IPS-NIHi11 (cell line): ENCODE measurements at regions not wholly inside any gene's neighbourhood (a gene's known extent, or its start where the extent isn't known, plus 50 kb on each side); places are given as distances from the start of the nearest gene placed in this dataset.
"Not testable (repeated sequence)": the region's sequence is repeated elsewhere in the genome, so short reads cannot be mapped to it uniquely, and the experiment has no call there.

ENCODE experiments used
- DNase-seq: peaks from one replicate; pipeline ENCODE4 v3.0.0; 2012; ENCODE audit warnings: mixed read lengths, low spot score

GRCh38 chr6:138662471-138662870, 111.1 kb upstream of the CCDC28A start:
- DNase-seq = no peak

- no peak for DNase-seq
These were observed 109.7 kb upstream of the CCDC28A start for GRCh38 chr6:138663892-138664291.

GRCh38 chr6:138664745-138665144, 108.8 kb upstream of the CCDC28A start:
- no peak for DNase-seq

GRCh38 chr6:138666636-138667035, 106.9 kb upstream of the CCDC28A start:
- DNase-seq = no peak

GRCh38 chr6:138667408-138667807, 106.2 kb upstream of the CCDC28A start:
- DNase-seq = no peak

GRCh38 chr6:138671351-138671750, 102.2 kb upstream of the CCDC28A start:
- DNase-seq = no peak

- no peak for DNase-seq
These were observed 100.1 kb upstream of the CCDC28A start for GRCh38 chr6:138673346-138674014.

- not testable (repeated sequence) for DNase-seq
These were observed 99.1 kb upstream of the CCDC28A start for GRCh38 chr6:138674444-138674843.

- DNase-seq = no peak
These were observed 96.0 kb upstream of the CCDC28A start for GRCh38 chr6:138677538-138677937.

- DNase-seq = no peak
These were observed 95.4 kb upstream of the CCDC28A start for GRCh38 chr6:138678168-138678567.

GRCh38 chr6:138680085-138680484, 93.5 kb upstream of the CCDC28A start:
- DNase-seq = no peak

GRCh38 chr6:138681627-138682026, 91.9 kb upstream of the CCDC28A start:
- no peak for DNase-seq

GRCh38 chr6:138682704-138683527, 90.7 kb upstream of the CCDC28A start:
- no peak for DNase-seq

- DNase-seq = no peak
These were observed 88.3 kb upstream of the CCDC28A start for GRCh38 chr6:138685257-138685656.

- DNase-seq = no peak
These were observed 87.8 kb upstream of the CCDC28A start for GRCh38 chr6:138685781-138686180.

- DNase-seq = no peak
These were observed 85.0 kb upstream of the CCDC28A start for GRCh38 chr6:138688580-138688979.

GRCh38 chr6:138689849-138690248, 83.7 kb upstream of the CCDC28A start:
- DNase-seq = no peak

GRCh38 chr6:138690975-138691594, 82.5 kb upstream of the CCDC28A start:
- no peak for DNase-seq

GRCh38 chr6:138691595-138692057, 81.9 kb upstream of the CCDC28A start:
- DNase-seq = peak; percentile 29

GRCh38 chr6:138692058-138692977, 81.3 kb upstream of the CCDC28A start:
- DNase-seq = peak; percentile 94

GRCh38 chr6:138692978-138693909, 80.3 kb upstream of the CCDC28A start:
- peak; percentile 96 for DNase-seq
